Muscle layer of duodenum (tissue), 2 donors: ENCODE measurements at regions not wholly inside any gene's neighbourhood (a gene's known extent, or its start where the extent isn't known, plus 50 kb on each side); places are given as distances from the start of the nearest gene placed in this dataset.

Source experiments
- H3K27ac ChIP-seq: one replicate; pipeline ENCODE4 v1.7.0; 2013; ENCODE audit warnings: mild to moderate bottlenecking, low read length
- H3K27me3 ChIP-seq: one replicate; pipeline ENCODE4 v1.7.0; 2013; ENCODE audit warnings: low read depth, mild to moderate bottlenecking, control low read depth, low read length
- H3K36me3 ChIP-seq, 2 donors: one replicate each; pipeline ENCODE4 v1.7.0; 2013; ENCODE audit warnings: low read length in 2 of 2, control low read depth in 1 of 2, mild to moderate bottlenecking in 1 of 2; ENCODE audit not compliant: insufficient read depth in 2 of 2, control insufficient read depth in 1 of 2
- H3K4me1 ChIP-seq, 2 donors: one replicate each; pipeline ENCODE4 v1.7.0; 2013; ENCODE audit warnings: low read length in 2 of 2, mild to moderate bottlenecking in 2 of 2, control low read depth in 1 of 2, moderate library complexity in 1 of 2; ENCODE audit not compliant: insufficient read depth in 2 of 2, control insufficient read depth in 1 of 2
- H3K4me3 ChIP-seq, 2 donors: one replicate each; pipeline ENCODE4 v1.7.0; 2013; ENCODE audit warnings: low read length in 2 of 2, low read depth in 1 of 2, mild to moderate bottlenecking in 1 of 2
- H3K9me3 ChIP-seq, 2 donors: one replicate each; pipeline ENCODE4 v1.7.0; 2013; ENCODE audit warnings: low read length in 2 of 2, control low read depth in 1 of 2, mild to moderate bottlenecking in 1 of 2; ENCODE audit not compliant: control insufficient read depth in 1 of 2
- donor health status: healthy.

- no peaks in the 10 kb centered on the region for H3K4me1 ChIP-seq
Observed at GRCh38 chr18:67969458-67969857, 452.9 kb upstream of the DSEL start.

GRCh38 chr18:67966224-67966623 is 449.7 kb upstream of the DSEL start:
- Histone ChIP-seq H3K9me3 (no peaks in the 10 kb centered on the region), H3K27me3 (no peaks in the 10 kb centered on the region), H3K4me3 (no peak overlapping the region), H3K36me3 (no peaks in the 10 kb centered on the region), H3K27ac (no peak overlapping the region), H3K4me1 (no peaks in the 10 kb centered on the region)

More at GRCh38 chr18:67969458-67969857, 452.9 kb upstream of the DSEL start:
- H3K27me3 ChIP-seq = no peaks in the 10 kb centered on the region
- no peaks in the 10 kb centered on the region for H3K36me3 ChIP-seq
- no peak overlapping the region for H3K4me3 ChIP-seq
- H3K9me3 ChIP-seq = no peaks in the 10 kb centered on the region
- H3K27ac ChIP-seq = no peak overlapping the region

- H3K27ac ChIP-seq = no peak overlapping the region
- no peak overlapping the region for H3K4me3 ChIP-seq
- no peaks in the 10 kb centered on the region for H3K9me3 ChIP-seq
- H3K36me3 ChIP-seq = no peaks in the 10 kb centered on the region
- H3K27me3 ChIP-seq = no peaks in the 10 kb centered on the region
- H3K4me1 ChIP-seq = no peaks in the 10 kb centered on the region
Observed at GRCh38 chr18:67964462-67964861, 447.9 kb upstream of the DSEL start.

- Histone ChIP-seq H3K27ac (no peak overlapping the region), H3K27me3 (no peaks in the 10 kb centered on the region), H3K36me3 (no peaks in the 10 kb centered on the region), H3K4me1 (no peaks in the 10 kb centered on the region), H3K9me3 (no peaks in the 10 kb centered on the region), H3K4me3 (no peak overlapping the region)
Observed at GRCh38 chr18:67961701-67962440, 445.4 kb upstream of the DSEL start.

GRCh38 chr18:67957684-67958083 is 441.2 kb upstream of the DSEL start:
- Histone ChIP-seq H3K27me3 (no peaks in the 10 kb centered on the region), H3K4me1 (no peaks in the 10 kb centered on the region), H3K9me3 (no peaks in the 10 kb centered on the region), H3K27ac (no peak overlapping the region), H3K36me3 (no peaks in the 10 kb centered on the region), H3K4me3 (no peak overlapping the region)

GRCh38 chr18:67954594-67954993 is 438.1 kb upstream of the DSEL start:
- H3K9me3 ChIP-seq = no peaks in the 10 kb centered on the region
- no peak overlapping the region for H3K27ac ChIP-seq
- no peaks in the 10 kb centered on the region for H3K36me3 ChIP-seq
- no peaks in the 10 kb centered on the region for H3K4me1 ChIP-seq
- no peak overlapping the region for H3K4me3 ChIP-seq
- H3K27me3 ChIP-seq = no peaks in the 10 kb centered on the region

GRCh38 chr18:67951137-67951536 is 434.6 kb upstream of the DSEL start:
- no peaks in the 10 kb centered on the region for H3K27me3 ChIP-seq
- no peak overlapping the region for H3K27ac ChIP-seq
- no peaks in the 10 kb centered on the region for H3K4me1 ChIP-seq
- no peaks in the 10 kb centered on the region for H3K9me3 ChIP-seq
- H3K36me3 ChIP-seq = no peaks in the 10 kb centered on the region
- no peak overlapping the region for H3K4me3 ChIP-seq

GRCh38 chr18:67938660-67939059 is 422.1 kb upstream of the DSEL start:
- no peaks in the 10 kb centered on the region for H3K27me3 ChIP-seq
- H3K4me3 ChIP-seq = no peak overlapping the region
- H3K36me3 ChIP-seq = no peaks in the 10 kb centered on the region
- H3K9me3 ChIP-seq = no peaks in the 10 kb centered on the region
- no peak overlapping the region for H3K27ac ChIP-seq
- no peaks in the 10 kb centered on the region for H3K4me1 ChIP-seq

GRCh38 chr18:67935638-67936037 is 419.1 kb upstream of the DSEL start:
- H3K4me1 ChIP-seq = no peaks in the 10 kb centered on the region
- no peaks in the 10 kb centered on the region for H3K27me3 ChIP-seq
- H3K9me3 ChIP-seq = no peaks in the 10 kb centered on the region
- no peak overlapping the region for H3K4me3 ChIP-seq
- no peaks in the 10 kb centered on the region for H3K36me3 ChIP-seq
- no peak overlapping the region for H3K27ac ChIP-seq

- Histone ChIP-seq H3K9me3 (no peaks in the 10 kb centered on the region), H3K27me3 (no peaks in the 10 kb centered on the region), H3K36me3 (no peaks in the 10 kb centered on the region), H3K27ac (no peak overlapping the region), H3K4me1 (no peaks in the 10 kb centered on the region), H3K4me3 (no peak overlapping the region)
Observed at GRCh38 chr18:67933271-67933670, 416.8 kb upstream of the DSEL start.

- no peak overlapping the region for H3K4me3 ChIP-seq
- H3K36me3 ChIP-seq = no peaks in the 10 kb centered on the region
- H3K27me3 ChIP-seq = no peaks in the 10 kb centered on the region
- no peak overlapping the region for H3K27ac ChIP-seq
- no peaks in the 10 kb centered on the region for H3K9me3 ChIP-seq
- H3K4me1 ChIP-seq = no peaks in the 10 kb centered on the region
Observed at GRCh38 chr18:67932271-67932670, 415.8 kb upstream of the DSEL start.
